GM21515 (cell line): ENCODE measurements at regions not wholly inside any gene's neighbourhood (a gene's known extent, or its start where the extent isn't known, plus 50 kb on each side); places are given as distances from the start of the nearest gene placed in this dataset.
"Not testable (repeated sequence)": the region's sequence is repeated elsewhere in the genome, so short reads cannot be mapped to it uniquely, and the experiment has no call there.

Source experiments
- ATAC-seq: cut with Tn5 transposase; IDR thresholded peaks from one replicate; pipeline ENCODE4 v1.9.1; 2021; ENCODE audit not compliant: unreplicated experiment

DNA sequence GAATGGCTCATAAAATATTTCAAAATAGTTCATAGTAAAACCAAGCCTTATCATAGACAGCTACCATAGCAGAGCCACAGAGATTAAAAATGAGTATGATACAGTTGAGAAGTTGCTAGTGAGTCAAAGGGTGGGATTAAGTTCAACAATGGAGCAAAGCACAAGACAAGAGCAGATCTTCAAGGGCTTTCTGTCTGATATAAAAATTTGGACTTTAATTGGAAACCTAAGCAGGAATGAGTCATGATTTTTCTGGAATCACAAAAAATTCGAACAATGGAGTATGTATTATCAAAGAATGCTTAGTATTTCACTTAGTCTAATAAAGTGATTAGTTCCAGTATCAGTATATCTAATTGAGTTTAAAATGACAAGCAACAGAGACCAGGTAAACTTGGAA lies 487.3 kb upstream of the NETO1 start:
- ATAC-seq = no peak

DNA sequence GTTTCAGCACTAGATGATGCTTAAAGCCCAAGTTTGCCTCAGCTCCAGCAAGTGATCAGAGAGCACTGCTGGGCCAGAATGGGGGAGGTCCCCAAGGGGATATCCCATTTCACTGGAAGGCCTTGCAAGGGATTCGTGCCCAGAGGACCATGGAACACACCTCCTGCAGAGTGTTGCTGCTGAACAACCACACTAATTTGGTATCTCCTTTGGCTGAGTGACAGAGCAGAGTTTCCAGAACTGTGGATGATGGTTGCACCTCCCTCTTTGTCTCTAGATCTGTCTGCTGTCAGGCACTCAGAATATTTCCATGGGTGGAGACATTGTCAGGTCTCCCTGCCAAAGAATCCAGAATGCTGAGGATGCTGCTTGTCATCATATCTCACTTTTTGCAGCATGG lies 484.8 kb upstream of the NETO1 start:
- ATAC-seq = no peak

- ATAC-seq = no peak
Measured at GRCh38 chr18:73340135-73340977, 472.6 kb upstream of the NETO1 start.

DNA sequence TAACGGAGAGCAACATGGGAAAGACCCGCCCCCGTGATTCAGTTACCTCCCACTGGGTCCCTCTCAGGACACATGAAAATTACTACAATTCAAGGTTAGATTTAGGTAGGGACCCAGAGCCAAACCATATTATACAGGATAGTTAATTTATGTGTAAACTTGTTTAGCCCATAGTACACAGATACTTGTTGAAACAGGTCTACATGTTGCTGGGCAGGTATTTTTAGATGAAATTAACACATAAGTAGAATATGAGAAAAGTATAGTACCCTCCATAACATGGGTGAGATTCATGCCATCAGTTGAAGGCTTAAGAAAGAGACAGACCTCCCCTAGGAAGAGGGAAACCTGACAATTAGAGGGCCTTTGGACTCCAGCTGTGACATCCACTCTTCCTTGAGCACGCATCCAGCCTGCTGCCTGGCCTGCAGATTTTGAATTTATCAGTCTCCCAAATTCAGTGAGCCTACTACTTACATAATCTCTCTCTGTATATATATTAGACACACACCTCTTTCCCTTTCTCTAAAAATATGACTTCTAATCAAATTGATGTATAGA lies 463.5 kb upstream of the NETO1 start:
- no peak for ATAC-seq

DNA sequence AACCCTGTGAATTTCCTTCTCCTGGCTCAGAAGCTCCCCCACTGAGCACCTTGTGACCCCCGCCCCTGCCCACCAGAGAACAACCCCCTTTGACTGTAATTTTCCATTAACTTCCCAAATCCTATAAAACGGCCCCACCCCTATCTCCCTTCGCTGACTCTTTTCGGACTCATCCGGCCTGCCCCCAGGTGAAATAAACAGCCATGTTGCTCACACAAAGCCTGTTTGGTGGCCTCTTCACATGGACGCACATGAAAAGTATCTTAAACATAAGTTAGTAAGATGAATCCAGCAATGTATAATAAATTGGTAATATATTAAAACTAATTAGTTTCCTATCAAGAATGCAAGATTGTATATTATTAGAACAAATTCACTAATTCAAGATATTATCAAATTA lies 462.3 kb upstream of the NETO1 start:
- not testable (repeated sequence) for ATAC-seq

DNA sequence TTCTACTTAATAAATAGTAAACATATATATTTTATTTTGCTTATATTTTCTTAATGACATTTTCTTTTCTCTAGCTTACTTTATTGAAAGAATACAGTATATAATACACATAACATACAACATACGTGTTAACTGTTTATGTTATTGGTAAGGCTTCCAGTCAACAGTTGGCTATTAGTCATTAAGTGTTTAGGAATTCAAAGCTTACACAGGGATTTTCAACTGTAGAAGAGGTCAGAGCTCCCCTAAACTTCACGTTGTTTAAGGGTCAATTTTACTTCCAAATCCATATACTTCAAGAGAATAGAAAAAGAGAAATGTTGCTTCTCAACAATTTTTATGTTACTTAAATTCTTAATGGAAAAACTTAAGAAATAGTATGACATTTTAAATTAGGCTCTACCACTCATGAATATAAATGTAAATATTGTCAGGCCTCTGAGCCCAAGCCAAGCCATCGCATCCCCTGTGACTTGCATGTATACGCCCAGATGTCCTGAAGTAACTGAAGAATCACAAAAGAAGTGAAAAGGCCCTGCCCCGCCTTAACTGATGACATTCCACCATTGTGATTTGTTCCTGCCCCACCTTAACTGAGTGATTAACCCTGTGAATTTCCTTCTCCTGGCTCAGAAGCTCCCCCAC lies 456.5 kb upstream of the NETO1 start:
- not testable (repeated sequence) for ATAC-seq

DNA sequence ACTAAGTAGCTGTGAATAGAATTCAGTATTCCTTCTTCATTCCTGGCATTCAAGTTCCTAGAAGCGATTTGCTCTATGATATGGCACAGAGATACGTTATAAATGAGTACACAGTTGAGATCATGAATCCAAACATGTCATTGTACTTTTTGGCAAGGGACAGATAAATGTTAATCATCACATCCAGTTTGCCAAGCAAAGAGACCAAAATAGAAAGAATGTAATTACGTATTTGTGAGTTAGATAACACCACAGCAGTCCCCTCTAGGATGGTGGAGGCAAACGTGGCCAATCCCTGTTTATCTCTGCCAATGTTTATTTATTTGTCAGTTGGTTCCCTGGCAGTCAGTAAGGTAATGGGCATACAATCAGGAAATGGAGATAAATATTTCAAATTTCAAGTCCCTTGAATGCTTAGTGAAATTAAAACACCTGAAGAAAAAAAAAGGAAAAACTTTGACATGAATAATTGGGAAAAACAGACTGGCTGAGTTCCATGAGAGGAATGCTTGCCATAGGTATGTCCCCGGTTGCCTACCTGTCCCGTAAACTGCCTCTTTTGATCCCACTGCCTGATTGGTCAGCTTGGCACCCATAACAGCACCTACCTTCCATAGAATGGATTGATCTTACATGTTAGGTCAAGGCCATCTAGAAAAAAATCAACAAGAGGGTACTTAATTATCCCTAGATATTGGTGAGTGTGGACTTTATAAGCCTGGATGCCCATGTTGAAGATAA lies 451.1 kb upstream of the NETO1 start:
- no peak for ATAC-seq

GRCh38 chr18:73316513-73316912 lies 448.7 kb upstream of the NETO1 start:
- ATAC-seq = no peak

GRCh38 chr18:73315381-73315780 lies 447.6 kb upstream of the NETO1 start:
- ATAC-seq = no peak

GRCh38 chr18:73313476-73313875 lies 445.7 kb upstream of the NETO1 start:
- no peak for ATAC-seq

DNA sequence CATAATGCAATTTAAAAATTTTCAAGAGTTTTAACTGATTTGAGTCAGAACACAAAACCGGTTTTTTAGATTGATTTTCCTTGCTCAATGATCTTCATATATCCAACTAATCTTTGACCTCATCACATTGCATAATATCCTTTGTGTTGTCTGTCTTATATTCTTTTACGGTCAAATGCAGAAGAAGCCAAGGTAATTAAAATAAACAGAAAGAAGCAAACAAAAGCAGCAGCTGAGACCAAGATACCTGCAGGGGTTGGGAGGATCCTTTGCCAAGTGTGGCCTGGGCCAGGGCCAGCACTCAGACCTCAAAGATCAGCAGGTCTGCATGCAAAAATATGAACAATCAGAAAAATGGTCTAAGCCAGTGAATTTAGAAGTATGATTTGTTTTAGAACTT lies 428.9 kb upstream of the NETO1 start:
- ATAC-seq = no peak

DNA sequence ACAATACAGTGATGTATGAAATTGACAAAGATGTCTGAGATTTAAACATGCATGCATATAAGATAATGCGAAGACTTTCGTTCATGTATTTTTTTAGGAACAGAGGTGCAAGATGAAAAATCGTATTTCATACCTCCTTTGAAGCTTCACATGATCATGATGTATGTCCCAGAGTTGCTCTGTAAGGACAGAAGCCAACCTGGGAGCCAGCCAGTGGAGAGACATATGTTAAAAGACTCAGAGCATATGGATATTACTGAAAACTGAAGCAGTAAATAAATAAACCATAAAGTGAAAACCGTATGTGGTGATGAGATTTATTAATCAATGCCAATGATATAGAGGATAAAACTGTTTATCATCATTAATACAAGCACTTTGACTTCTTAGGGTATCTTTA lies 424.4 kb upstream of the NETO1 start:
- ATAC-seq = no peak

DNA sequence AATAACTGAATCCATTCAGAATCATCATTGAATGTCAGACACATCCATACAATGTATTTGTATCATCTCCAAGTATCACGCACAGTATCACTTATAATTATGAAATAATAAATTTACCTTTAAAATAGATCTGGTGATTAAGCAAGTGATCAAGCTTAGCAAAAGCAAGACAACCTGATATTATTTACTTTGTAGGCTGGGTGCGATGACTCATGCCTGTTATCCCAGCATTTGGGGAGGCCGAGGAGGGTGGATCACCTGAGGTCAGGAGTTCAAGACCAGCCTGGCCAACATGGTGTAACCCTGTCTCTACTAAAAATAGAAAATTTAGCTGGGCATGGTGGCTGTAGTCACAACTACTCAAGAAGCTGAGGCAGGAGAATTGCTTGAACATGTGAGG lies 421.0 kb upstream of the NETO1 start:
- ATAC-seq = no peak

DNA sequence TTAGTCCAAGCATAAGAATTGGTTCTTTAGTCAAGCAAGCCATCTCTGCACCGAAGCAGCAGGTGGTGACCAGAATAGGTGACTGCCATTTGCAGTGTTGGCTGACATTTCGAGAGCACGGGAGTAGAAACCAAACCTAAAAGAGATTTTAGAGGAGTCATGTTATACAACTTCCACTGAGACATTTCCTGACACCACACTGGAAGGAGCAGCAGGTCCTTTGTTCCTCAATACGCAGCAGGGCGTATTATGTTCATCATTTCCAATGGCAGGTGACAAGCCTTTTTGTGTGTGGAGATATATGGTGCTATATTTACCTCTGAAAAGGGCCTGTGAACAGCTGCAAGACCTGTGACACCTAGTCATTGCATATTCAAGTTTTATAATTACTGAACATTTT lies 418.8 kb upstream of the NETO1 start:
- ATAC-seq = no peak

GRCh38 chr18:73283788-73284187 lies 416.0 kb upstream of the NETO1 start:
- ATAC-seq = no peak

DNA sequence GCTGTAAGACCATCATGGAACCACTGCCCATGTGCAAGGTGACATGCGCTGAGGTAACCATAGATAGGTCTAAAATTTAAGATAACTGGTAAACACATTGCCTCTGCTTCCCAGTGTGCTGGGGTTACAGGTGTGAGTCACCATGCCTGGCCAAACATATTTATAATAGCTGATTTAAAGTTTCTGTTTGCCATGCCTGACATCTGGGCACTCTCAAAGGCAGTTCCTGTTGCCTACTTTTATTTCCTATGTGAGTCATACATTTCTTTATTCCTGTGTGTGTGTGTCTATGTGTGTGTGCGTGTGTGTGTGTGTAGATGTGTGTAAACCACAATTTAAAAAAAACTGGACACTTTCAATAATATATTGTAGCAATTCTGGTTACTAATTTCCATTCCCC lies 415.2 kb upstream of the NETO1 start:
- ATAC-seq = no peak

DNA sequence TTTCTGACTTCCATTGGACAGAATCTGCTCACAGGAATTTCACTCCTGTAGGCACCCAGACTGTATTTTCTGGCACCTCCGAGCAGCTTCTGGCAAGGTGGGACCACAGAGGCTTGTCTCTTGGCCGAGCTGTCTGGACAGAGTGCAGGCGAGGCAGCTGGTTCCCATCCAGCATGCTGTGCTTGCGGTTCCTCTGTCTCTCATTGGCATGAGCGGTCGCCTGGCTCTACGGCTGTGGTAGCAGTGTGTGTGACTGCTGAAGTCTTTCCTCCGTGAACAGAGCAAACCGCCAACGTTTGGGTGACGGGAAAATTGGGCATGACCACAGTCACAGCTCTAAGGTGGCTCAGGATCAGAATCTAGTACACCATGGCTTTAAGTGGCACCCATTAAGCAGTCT lies 411.7 kb upstream of the NETO1 start:
- no peak for ATAC-seq

DNA sequence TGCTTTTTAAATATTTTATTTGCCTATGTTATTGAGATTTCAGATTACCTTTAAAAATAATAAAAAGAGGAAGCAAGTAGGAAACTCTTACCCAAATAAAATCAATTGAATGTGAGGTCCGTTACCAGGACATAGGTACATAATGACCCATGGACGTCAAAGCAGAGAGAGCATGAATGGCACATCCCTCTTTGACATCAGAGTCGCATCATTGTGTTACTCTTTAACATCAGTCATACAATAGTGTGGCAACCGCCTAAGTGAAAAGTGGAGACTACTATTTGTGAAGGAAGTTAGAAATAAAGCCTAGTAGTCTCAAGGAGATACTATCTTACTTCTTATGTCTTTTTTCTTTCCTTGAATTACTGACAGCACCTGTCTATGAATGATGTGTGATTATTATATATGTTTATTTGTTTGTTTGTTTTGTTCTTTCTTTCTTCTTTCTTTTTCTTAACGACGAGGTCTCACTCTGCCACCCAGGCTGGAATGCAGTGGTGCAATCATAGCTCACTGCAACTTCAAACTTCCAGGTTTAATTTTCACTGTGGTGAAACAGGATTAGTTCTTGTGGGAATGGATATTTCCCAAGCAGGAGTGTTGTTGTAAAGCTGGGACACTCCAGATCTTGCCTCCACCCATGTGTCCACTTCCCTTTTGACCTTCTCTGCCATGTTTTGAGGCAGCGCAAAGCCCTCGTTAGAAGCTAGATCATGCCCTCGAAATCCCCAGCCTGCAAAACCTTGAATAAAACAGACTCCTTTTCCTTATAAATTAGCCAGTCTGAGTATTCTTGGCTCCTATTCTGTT lies 407.2 kb upstream of the NETO1 start:
- ATAC-seq = no peak

GRCh38 chr18:73270920-73271634 lies 403.3 kb upstream of the NETO1 start:
- ATAC-seq = no peak

DNA sequence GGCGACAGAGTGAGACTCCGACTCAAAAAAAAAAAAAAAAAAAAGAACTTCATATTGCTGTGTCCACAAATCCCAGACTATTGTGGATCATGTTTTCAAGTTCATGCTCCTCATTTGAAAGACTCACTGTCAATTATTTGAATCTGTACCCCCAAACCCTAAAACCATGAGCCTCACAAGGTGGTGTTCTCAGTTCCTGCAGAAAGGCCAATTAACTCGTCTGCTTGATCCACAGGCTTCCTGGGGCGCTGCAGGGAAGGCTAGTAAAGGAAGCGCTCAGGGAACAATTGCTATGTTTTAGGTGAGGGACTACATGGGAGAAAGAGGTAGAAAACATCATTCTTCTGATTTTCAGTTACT lies 396.8 kb upstream of the NETO1 start:
- no peak for ATAC-seq
